NCI-H1436 treated with DMSO at 0.1 percent for 48 hours (cell line): ENCODE measurements at regions not wholly inside any gene's neighbourhood (a gene's known extent, or its start where the extent isn't known, plus 50 kb on each side); places are given as distances from the start of the nearest gene placed in this dataset.

Experiments used
- DNase-seq: peaks from one replicate; lab custom pipeline; 2025; lab: John Stamatoyannopoulos, UW

DNA sequence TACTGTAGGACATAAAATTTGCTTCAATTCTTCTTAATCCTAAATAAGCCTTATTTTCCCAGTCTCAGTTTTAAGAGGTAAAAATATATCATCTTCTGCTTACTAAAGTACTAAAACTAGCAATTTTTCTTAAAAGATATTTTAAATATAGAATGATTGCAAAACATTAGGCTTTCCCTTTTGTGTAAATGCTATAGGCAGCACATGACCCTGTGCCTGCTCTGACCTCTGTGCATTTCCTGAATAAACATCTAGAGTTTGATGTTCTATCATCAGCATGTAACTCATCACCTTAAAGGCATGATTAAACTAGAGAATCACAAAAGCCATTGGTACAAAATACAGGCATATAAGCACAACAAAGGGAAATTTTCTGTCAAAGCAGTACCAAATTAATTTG lies 422.7 kb downstream of the TFAP2B start:
- no peak for DNase-seq

DNA sequence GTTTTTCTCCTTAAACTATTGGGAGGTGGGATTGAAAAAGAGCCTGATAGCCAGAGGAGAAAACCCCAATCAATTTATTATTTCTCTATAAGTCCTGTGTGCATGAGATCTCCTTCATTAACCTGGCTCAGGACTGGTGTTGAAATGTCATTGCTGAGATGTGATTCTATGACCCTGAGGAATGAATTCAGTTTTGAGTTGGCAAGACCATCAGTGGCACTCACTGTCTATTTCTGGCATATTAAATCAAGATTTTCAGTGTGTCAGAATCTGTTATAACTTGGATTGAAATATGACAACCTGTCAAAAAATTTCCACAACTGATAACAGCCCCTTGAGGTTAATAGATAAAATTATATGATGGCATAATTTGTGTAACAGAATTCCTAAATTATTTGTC lies 431.1 kb downstream of the TFAP2B start:
- no peak for DNase-seq

DNA sequence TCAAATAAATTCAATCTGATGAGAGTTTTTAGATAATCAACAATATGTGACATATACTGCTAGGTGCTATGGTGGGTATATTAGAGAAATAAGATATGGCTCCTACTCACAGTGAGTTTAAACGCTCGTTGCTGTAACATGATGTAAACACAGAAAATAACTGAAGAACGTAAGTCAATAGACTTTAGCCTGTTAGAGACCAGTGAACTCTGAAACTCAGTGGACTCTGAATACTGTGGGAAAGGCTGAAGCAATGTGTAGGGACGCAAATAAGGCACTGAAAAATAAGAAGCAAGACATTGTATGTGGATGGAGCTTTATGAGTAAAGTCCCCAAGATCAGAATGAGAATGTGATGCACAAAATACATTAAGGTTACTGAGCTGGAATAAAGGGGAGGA lies 431.6 kb downstream of the TFAP2B start:
- DNase-seq = no peak

DNA sequence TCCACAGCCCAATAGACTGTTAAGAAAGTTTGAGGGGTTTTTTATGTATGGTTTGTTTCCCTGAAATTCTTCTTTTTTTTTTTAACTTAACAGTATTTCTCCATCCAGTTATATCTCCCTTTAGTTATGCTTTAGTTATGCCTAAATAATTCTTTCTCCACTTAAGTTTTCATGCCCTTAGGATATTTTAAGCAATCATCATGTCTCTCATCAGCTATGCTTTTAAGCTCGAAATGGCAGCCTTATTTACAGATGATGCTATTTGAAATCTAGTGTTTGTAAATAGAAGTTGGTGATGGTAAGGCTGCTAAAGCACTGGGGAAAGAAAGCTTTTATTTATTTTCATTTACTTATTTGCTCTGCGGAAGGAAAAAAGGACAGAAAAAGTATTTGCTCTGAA lies 439.3 kb downstream of the TFAP2B start:
- no peak for DNase-seq

DNA sequence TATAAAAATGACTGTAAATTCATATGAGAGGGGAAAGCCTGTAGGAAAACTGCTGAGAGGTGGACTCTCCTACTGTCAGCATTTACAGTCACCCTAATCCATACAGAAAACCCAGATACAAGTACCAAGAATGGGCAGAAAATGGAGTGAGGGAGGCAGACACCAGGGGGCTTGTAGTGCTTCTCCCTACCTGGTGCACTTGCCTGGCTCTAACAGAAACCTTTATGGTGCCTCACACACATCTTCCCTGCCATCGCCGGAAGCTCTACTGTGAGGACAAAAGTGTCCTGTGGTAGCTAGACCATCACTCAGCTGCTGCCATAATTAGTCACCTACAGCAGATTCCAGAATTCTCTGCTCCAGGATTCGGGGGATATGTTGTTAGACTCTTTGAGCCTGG lies 441.3 kb downstream of the TFAP2B start:
- DNase-seq = no peak

DNA sequence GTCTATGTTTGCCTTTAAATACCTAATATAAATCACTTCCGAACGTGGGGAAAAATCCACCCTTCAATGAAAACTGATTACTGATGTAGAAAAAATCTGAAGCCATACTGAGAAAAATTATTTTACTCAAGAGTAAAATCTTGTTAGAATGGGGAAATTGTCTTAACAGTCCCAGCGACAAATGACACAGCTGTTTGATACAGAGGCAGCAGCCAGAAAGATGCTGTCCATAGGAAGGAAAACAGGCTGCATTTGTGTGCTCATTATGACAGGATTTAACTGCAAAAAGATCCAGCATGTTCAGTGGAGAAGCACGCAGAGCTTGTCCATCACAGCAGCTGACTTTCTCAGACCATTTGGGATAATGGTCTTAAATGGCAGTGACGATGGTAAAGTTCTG lies 443.0 kb downstream of the TFAP2B start:
- DNase-seq = no peak

DNA sequence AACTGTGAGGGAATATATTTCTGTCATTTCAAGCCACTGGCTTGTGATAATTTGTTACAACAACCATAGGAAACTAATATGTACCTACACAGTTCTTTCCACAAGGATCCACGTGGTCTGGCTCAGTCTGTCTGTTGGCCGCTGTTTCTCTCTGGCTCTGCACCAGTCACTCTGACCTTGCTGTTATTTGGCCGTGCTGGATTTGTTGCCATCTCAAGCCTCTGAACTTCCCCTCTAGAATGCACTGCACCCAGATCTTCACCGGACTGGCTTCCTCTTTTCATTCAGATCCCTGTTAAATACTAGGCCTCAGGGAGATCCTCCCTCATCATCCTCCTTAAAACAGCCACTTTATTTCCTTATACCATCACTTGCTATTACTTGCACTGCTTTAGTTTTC lies 446.8 kb downstream of the TFAP2B start:
- no peak for DNase-seq

DNA sequence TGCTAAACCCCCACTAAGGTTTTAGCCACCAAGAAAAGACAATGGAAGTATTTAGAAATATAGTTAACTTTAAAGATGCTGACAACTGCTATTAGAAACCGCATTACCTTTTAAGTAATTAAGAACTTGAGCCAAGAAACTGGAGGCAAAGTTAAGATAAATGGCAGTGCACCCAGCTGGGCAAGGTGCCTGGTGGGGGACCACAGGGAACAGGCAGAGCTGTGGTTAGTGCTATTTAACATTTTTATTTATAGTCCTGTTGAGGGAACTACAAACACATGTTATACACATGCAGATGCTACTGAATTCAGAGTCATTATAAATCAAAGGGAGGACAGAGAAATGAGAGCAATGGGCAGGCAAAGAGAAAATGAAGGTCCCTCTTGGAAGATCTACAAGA lies 447.9 kb downstream of the TFAP2B start:
- DNase-seq = no peak

DNA sequence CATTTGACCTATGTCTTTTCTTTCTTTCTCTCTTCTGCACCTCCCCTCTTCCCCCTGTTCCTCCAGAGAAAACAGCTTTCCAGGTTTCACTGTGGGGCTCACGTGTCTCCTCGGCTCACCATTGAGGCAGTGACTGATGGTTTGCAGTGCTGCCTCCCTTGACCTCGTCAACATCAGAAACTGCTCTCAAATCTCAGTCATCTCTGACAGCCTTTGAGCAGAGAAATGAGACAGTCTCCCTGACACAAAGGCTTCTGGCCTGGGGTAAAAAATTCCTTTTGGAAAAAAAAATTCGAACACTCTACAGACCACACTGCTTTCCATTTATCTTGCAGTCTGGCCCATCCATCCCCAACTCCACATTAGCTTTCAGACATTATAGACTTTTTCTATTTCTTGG lies 450.0 kb downstream of the TFAP2B start:
- no peak for DNase-seq

DNA sequence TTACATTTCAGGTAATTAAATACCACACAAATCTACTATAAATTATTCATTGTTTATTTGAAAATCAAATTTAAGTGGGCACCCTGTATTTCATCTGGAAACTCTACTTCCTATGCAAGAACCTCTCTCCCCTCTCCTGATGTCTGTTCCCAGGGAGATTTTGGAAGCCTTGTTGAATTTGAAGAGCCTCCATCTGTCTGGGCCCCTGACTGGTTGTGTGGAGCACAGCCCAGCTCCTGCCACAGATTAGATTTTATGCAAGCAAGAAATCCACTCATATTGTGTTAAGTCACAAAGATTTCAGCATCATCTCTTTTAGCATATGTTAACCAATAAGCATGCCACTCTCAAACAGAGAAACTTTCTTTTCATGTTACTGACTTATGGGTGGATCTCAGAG lies 451.2 kb downstream of the TFAP2B start:
- DNase-seq = no peak

DNA sequence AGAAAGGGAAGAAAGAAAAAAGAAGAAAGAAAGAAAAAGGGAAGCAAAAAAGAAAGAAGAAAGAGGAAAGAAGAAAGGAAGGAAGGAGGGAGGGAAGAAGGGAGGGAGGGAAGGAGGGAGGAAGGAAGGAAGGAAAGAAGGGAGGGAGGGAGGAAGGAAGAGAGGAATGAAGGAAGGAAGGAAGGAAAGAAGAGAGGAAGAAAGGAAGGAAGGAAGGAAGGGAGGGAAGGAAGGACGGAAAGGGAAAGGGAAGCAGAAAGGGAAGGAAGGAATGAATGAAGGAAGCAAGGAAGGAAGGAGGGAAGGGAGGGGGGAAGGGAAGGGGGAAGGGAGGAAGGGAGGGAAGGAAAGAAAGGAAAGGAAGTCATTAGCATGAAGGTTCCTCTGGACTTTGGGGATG lies 452.9 kb downstream of the TFAP2B start:
- DNase-seq = no peak

DNA sequence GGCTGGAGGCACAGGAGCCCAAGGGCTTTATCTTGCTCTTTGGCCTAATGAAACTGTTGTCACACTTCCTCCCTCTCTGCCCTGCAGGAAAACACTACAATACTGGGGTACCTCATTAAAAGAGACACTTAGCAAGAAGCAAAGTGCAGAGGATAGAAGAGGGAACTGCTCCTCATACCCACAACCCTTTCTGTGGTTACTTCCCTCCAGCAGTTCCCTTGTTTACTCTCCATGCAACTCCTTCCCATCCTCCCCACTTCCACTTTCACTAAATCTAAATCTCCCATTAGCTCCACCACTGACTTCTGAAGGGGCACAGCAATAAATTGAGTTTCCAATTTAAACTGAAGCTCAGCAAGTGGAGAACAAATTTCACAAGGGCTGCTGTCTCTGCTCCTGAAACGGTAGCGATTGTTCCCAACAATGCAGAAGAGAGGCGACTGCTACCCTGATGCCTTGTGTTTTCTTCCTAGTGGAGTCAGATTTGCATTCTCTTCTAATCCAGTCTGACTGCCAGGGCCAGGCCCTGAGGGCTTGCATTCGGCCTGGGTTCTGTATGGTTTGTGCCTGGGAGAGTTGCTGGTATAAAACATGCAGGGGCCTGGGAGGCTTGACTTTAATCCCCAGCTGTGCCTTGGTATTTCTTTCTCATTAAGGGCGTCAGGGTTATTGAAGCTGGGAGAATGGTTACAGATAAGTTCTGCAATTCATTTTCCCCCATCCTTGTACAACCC lies 454.7 kb downstream of the TFAP2B start:
- no peak for DNase-seq

DNA sequence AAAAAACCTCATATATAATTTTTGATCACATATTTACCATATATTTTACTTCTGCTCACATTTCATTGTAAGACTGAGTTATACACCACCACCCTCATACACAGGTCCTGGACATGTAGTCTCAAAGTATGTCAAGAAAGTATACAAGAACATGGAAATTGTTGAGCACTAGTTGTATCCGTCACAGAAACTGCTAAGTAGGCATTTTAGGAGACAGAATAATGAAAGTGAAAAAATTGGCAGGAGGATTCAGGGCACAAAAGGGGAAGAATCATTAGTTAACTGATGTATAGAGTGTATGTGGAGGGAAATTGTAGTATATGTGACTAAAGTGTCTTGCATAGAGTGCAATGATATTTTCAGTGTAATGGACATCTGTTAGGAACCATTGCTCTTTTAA lies 458.8 kb downstream of the TFAP2B start:
- no peak for DNase-seq

DNA sequence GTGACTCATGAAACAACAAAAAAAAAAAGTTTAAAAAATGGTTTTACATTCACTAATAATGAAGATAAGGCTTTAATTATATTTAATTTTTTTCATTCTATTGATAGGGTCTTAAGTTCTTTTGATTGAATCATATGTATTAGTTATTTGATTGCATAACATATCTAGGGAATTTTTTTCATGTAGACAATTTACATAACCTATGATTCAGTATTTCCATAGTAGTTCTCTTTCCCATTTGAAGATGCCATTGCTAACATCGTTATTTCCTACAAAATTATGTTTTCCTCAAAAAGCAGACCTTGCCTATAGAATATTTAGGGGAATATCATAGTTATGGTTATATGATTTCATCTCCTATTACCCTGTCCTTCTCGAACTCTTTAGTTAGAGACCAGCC lies 463.4 kb downstream of the TFAP2B start:
- DNase-seq = no peak

DNA sequence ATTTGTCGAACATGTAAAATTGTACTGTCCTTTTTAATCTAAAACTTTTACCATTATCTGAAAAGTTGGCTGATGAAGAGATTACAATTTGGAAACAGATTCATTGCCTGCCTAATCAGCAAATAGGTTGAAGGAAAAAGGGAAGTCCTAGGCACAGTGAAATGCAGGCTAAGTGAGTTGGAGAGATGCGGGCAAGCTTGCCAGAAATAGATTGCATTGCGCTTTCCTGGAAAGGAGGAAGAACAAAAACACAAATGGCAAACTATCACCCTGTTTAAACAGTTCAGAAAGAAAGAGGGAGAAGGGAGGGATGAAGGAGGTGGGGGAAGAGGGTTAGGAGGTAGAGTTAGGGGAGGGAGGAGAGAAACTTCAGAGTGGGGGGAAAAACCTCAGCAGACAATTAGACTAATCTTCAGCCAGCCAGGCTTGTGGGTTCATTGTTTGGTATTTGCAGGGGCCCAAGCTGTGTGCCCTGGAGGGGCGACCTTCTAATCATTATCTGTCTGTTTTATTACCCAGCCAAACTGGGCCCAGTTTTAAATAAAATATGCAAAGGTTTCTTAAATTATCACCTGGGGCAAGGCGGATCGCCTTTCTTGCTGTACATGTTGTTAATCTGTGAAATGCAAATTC lies 465.2 kb downstream of the TFAP2B start:
- no peak for DNase-seq

DNA sequence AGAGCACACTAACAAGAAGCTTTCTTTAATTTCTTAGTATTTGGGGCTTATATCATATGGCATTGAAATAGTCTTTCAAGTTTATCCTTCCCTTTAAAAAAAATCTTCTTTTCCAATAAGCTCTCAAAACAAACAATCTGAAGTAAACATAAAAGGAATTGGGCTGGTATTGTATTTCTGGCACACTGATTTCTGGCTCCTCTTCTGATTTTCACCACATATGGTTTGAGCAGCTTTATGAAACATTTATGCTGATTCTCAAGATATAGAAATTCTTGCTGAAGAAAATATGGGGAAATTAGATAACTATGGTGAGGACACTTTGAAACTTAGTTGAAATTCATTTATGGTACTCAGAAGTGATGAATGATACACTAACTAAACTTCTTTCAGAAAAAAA lies 467.2 kb downstream of the TFAP2B start:
- no peak for DNase-seq

DNA sequence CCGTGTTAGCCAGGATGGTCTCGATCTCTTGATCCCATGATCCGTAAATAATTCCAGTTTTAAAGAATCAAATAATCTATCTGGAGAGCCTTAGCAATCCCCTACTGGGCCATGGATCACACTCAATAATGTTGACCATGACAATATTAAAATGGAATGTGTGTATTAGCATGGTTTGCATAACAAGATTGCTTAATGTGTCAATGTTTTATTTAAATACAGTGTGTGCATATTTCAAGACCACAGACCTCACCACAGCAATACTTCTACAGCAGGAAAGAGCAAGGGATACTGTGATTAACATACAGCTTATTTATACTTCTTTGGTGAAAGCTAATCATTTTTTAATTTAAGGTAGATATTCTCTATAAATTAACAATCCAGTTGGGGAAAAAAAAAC lies 470.4 kb downstream of the TFAP2B start:
- DNase-seq = no peak

DNA sequence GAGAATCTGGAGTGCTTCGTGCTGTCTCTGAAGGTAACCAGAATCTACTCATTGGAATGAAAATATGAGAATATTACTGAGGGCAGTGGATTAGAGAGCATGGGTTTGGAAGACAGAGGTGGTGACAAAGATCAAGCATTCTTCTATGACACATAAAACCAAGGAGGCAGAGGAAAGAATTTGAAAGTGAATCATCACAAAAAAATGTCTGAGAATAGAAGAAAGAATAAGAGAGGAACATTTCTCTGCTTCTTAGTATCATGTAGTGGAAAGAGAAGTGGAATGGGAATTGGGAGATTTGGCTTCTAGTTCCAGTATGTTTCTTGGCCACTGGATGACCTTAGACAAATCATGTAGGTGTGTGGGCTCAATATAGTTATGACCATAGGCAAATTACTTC lies 474.0 kb downstream of the TFAP2B start:
- no peak for DNase-seq

DNA sequence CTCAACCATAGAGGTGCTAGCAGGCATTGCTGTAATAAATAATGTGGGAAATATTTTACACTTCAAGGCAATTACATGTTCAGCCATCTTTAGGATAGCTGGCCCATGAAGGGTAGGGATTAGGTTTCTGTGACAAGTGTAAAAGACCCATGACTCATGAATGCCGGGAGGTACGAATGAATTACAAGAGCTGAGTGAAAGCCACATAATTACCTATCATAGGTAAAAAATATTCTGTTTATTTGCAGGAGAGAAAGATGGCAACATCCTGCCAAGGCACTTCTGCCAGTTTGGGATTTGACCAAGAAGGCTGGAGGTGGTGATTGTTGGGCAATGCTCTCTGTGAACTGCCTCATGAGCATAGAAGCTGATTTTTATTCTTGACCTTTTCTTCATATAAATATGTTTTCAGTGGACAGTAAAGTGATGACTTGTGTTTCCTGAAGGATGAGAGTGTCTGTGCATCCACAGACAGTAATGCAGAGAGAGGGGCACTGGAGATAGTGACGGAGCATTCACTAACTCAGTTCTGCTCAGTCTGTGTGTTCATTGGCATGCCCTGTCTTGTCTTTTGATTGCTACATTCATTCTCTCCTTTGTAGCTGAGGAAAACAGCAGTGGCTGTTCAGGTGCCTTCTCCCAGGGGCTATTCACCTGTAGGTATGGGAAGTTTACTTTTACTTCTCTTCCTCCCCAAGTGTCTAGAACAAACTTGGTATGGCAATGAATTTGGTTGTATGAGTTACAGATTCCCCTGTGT lies 481.1 kb downstream of the TFAP2B start:
- no peak for DNase-seq

DNA sequence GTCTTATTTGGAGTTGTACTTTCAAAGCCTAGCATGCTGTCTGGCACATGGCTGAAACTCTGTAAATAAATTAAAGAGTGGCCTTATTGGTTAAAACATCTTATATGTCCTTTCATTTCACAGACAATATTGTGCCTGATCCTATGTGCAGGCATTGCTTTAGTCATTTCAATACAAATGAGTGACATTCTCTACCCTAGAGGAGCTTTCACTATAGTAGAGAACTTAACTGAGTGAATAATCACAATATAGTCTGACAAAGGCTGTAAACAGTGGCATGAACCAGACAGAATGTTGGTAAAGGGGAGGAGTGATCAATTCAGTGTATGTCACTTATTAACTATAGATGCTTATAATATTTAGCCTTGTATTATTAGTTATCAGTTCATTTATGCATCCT lies 481.8 kb downstream of the TFAP2B start:
- no peak for DNase-seq

DNA sequence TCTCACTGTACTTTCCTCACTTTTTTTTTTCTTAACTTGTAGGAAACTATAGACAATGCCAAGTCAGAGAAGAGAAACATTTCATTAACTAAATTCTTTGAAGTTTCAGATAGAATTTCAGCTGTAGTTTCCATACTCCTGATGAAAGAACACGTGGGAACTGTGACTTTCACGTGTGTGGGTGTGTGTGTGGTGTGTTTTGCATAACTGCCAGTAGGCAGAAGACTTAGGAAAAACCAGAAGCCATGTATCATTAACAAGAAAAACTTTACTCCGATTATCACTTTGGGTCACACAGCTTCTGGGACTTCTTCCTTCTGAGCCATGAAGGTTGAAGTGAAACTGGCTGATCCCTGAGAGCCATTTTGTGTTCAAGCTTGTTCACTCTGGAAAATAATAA lies 483.3 kb downstream of the TFAP2B start:
- no peak for DNase-seq

DNA sequence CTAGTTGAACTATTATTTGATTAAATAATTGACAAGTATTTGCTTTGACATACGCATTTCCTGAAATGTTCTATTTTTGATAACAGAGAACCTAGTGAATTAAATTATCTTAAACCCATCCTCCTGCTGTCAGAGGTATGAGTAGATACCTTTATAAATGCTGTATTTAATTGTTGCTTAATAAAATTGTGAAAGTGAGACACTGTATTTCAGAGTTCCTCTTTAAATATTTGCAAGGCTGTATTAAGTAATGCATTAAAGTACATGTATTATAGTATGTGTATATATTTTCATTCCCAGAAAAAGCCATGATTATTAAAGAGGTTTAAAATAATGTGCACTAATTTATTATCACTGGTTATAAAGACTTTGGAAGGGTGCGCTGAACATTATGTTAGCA lies 483.8 kb downstream of the TFAP2B start:
- DNase-seq = no peak

DNA sequence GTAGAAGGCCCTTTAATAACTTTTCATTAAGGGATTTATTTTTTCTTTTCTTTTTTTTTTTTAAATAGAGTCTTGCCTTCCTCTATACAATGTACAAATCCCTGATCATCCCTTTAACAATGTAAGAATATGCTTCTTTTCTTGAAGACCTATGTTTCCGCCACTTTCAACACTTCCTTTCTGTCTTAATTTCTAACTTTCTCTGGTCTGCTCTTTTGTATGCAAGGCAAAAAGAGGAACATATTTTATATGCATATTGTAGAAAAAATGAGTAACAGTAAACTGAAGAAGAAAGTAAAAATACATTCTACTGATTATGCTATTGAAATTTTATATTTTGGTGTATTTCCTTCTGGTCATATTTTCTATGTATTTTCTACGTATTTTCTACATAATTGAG lies 484.7 kb downstream of the TFAP2B start:
- DNase-seq = no peak
